ENCODE measurements at regions not wholly inside any gene's neighbourhood (a gene's known extent, or its start where the extent isn't known, plus 50 kb on each side); places are given as distances from the start of the nearest gene placed in this dataset.

DNA sequence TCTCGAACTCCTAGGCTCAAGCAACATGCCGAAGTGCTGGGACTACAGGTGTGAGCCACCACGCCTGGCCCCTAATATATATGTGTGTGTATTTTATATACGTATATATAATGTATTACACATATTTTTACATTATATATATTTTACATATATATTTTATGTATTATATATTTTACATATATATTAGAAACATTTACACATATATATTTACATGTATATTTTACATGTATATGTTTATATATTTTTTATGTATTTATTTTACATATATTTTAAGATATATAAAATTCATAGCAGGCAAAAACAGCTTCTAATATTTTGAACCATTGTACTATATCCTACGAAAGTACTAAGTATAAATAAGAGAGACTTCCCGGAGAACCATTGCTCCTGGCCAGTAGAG lies 455.1 kb downstream of the XYLT1 start:
- TF ChIP-seq ZNF274 (IDR thresholded peaks at IDR 0.05; ENCODE audit: low read depth, low read length) (no peak), YY1 (IDR thresholded peaks at IDR 0.05; ENCODE audit: insufficient read depth, insufficient read length) (no peak), SUZ12 (IDR thresholded peaks at IDR 0.05; ENCODE audit: extremely low read depth, insufficient read depth, insufficient read length) (no peak)
